Right cardiac atrium (tissue), 5 donors: ENCODE measurements at regions not wholly inside any gene's neighbourhood (a gene's known extent, or its start where the extent isn't known, plus 50 kb on each side); places are given as distances from the start of the nearest gene placed in this dataset.
"Not testable (repeated sequence)": the region's sequence is repeated elsewhere in the genome, so short reads cannot be mapped to it uniquely, and the experiment has no call there.

Source experiments
- ATAC-seq, 2 donors: fragments of 200-7000 bp; cut with Tn5 transposase; one replicate each; pipeline versions ENCODE4 v1.8.0 to v1.9.1; 2020; ENCODE audit warnings: moderate library complexity in 2 of 2, mild to moderate bottlenecking in 1 of 2
- DNase-seq, 3 donors: peaks; one replicate each; pipeline ENCODE4 v3.0.0-alpha.2; 2020
- H3K27ac ChIP-seq: one replicate; pipeline ENCODE4 v1.5.1; 2013; ENCODE audit warnings: mild to moderate bottlenecking, low read length, control low read depth, moderate library complexity
- H3K27me3 ChIP-seq: one replicate; pipeline ENCODE4 v1.6.1; 2013; ENCODE audit not compliant: control insufficient read depth, insufficient read depth
- H3K4me1 ChIP-seq: one replicate; pipeline ENCODE4 v1.6.1; 2013; ENCODE audit warnings: low read length; ENCODE audit not compliant: control insufficient read depth, insufficient read depth
- H3K4me3 ChIP-seq: one replicate; pipeline ENCODE4 v1.5.1; 2013; ENCODE audit warnings: low read length, control low read depth
- H3K9me3 ChIP-seq: one replicate; pipeline ENCODE4 v1.6.1; 2013; ENCODE audit warnings: low read length; ENCODE audit not compliant: control insufficient read depth
- WGBS: extraction: QIAGEN DNeasy Blood & Tissue Kit; methylation state at CpG from one replicate; pipeline ENCODE4 v1.1.7; 2013; 5-methylcytosine and 5-hydroxymethylcytosine counted together
- intact Hi-C, 4 donors: fragments of 100-400 bp; cut with DNase I; formaldehyde crosslinking; loops; one replicate each; pipeline versions ENCODE4 v1.11.0 to v1.14.0; 2022 to 2023
- microRNA-seq, 2 donors: library from miRNA; unstranded; fragments of <30 nt; microRNA quantifications; one replicate each; pipeline ENCODE4 v1.2.0, GENCODE V29; 2020 to 2021
- donor health status: healthy with polysubstance abuse.
- donor health status: DM: no; HTN: yes; CAD: no.
- donor health status: DM: no; HTN: no; CAD: no.
- donor health status: DM: no; HTN: yes; CAD: no; lungs with severe emphysema.
- donor health status: DM: yes; HTN: yes; CAD: no.

GRCh38 chr3:125916376-125916978 is 52.5 kb upstream of the ROPN1B start:
- Histone ChIP-seq H3K9me3 (no peaks in the 10 kb centered on the region), H3K27ac (peak overlapping the region; percentile 4), H3K27me3 (no peaks in the 10 kb centered on the region), H3K4me3 (peak overlapping the region; percentile 36), H3K4me1 (no peaks in the 10 kb centered on the region)
- DNase-seq (peak in 1 of 3 donors; percentile 100), ATAC-seq (peak; percentile 98 to 99)
- intact Hi-C loops: no loop called here
- WGBS: under 1% methylated on average over 57 of the region's 58 CpGs

GRCh38 chr3:125917020-125917549 is 51.9 kb upstream of the ROPN1B start:
- ATAC-seq, H3K9me3 ChIP-seq, H3K27me3 ChIP-seq, intact Hi-C loops, H3K4me1 ChIP-seq: not testable (repeated sequence)
- DNase-seq: peak in 1 of 3 donors; percentile 61
- Histone ChIP-seq H3K27ac (peak overlapping the region; percentile 4), H3K4me3 (peak overlapping the region; percentile 36)
- WGBS: 5% methylated on average over 12 of the region's 12 CpGs

GRCh38 chr3:125918024-125918423 is 51.0 kb upstream of the ROPN1B start:
- 94% methylated on average over 1 of the region's 1 CpG for WGBS
- H3K27ac ChIP-seq, DNase-seq, H3K27me3 ChIP-seq, H3K4me1 ChIP-seq, intact Hi-C loops, H3K9me3 ChIP-seq, H3K4me3 ChIP-seq, ATAC-seq: not testable (repeated sequence)

- H3K27ac ChIP-seq, H3K4me3 ChIP-seq, ATAC-seq, H3K9me3 ChIP-seq, H3K4me1 ChIP-seq, H3K27me3 ChIP-seq, intact Hi-C loops, DNase-seq: not testable (repeated sequence)
- 65% methylated on average over 5 of the region's 5 CpGs for WGBS
Observed at GRCh38 chr3:125918451-125918850, 50.5 kb upstream of the ROPN1B start.

GRCh38 chr3:125918866-125919265 is 50.1 kb upstream of the ROPN1B start:
- H3K4me3 ChIP-seq, DNase-seq, ATAC-seq, H3K9me3 ChIP-seq, H3K27me3 ChIP-seq, H3K4me1 ChIP-seq, H3K27ac ChIP-seq, intact Hi-C loops: not testable (repeated sequence)
- WGBS: 89% methylated on average over 2 of the region's 2 CpGs

Small RNA genes lying in the stretch of these regions (microRNA-seq; reads per million reads assigned to microRNA genes)
- gene MIR548I1: 0 reads per million in 2 donors
